NCI-H2171 treated with DMSO at 0.1 percent for 48 hours (cell line): ENCODE measurements at regions not wholly inside any gene's neighbourhood (a gene's known extent, or its start where the extent isn't known, plus 50 kb on each side); places are given as distances from the start of the nearest gene placed in this dataset.
"Not testable (repeated sequence)": the region's sequence is repeated elsewhere in the genome, so short reads cannot be mapped to it uniquely, and the experiment has no call there.

Experiments used
- DNase-seq: peaks from one replicate; lab custom pipeline; 2025; lab: John Stamatoyannopoulos, UW

DNA sequence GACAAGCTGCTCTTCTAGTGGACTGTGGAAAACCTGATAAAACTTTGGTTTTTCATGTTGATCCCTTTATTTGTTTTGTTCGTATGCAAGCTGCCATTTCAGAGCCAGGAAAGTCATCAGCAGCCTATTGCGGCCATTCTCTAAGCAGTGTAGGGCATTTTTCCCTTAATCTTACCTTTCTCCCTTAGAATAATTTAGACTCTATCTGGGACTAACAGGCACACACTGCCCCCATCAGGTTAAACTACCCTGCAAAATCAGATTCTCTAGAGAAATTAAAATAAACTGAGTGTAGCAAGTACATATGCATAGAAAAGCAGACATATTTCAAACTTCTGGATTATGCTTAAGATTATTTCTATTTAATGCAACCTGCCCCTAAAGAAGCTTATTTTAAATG is 347.5 kb downstream of the METTL4 start:
- DNase-seq: peak; percentile 40

DNA sequence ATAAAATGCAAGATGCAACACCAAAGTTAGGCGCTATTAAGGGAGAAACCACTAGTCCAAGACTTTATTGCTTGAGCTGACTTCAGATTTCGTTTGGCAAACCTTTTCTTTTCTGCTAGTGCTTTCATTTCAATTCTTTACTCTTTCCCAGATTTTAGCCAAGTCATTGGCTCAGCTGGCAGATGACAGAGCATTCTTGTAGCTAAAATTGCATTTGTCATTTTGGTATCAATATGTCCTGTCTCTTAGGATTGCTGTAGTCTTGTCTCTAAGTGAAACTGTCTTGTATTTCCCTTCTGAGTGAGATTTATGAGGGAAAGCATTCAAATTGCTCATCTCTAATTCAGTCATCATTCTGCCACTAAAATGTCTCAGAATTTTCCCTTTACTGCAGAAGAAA is 335.1 kb downstream of the METTL4 start:
- no peak for DNase-seq

DNA sequence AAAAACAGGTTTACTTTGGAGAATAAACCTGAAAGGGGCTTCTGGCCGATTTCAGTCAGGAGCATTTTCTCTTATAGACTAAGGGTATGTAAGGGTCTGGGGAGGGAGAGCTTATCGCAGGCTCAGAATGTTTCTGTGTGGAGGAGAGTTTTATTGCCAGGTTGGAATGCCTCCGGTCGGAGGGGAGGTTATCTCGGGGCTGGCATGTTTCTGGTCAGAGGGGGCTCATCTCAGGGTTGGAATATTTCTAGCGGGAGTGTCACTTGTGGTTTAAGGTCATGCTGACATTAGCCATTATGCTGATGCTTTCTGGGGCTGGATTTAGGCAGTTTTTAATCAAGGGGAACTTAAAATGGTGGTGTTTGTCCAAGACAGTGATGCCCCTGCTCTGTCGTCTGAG is 333.6 kb downstream of the METTL4 start:
- no peak for DNase-seq

DNA sequence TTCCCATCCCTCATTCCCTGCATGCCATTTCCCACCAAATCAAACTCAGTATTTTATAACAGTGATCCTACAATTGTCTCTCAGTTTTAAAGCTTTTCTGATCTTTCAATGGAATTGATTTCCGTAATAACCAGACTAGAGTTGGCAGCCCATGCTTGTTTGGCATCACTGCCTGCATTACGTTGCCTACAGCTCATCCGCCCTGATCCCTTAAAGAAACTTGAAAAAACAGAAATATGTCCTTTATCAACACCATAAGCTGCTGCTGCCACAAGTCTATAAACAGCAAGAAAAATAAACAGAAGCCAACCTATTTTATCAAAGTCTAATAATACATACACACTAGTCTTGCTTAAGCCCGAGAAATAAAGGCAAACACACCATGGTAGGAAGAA is 331.0 kb downstream of the METTL4 start:
- no peak for DNase-seq

DNA sequence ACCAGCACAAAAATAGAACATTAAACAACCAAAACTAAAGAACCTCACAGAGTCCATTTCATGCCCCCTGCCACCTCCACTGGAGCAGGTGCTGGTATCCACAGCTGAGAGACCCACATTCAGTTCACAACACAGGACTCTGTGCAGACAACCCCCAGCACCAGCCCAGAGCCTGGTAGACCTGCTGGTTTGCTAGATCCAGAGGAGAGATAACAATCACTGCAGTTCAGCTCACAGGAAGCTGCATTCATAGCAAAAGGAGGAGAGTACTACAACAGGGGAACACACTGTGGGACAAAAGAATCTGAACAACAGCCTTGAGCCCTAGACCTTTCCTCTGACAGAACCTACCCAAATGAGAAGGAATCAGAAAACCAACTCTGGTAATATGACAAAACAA is 326.7 kb downstream of the METTL4 start:
- DNase-seq: no peak

DNA sequence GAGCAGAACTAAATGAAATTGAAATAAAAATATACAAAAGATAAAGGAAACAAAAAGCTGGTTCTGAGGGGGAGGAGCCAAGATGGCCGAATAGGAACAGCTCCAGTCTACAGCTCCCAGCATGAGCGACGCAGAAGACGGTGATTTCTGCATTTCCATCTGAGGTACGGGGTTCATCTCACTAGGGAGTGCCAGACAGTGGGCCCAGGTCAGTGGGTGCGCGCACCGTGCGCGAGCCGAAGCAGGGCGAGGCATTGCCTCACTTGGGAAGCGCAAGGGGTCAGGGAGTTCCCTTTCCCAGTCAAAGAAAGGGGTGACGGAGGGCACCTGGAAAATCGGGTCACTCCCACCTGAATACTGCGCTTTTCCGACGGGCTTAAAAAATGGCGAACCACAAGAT is 324.2 kb downstream of the METTL4 start:
- not testable (repeated sequence) for DNase-seq

DNA sequence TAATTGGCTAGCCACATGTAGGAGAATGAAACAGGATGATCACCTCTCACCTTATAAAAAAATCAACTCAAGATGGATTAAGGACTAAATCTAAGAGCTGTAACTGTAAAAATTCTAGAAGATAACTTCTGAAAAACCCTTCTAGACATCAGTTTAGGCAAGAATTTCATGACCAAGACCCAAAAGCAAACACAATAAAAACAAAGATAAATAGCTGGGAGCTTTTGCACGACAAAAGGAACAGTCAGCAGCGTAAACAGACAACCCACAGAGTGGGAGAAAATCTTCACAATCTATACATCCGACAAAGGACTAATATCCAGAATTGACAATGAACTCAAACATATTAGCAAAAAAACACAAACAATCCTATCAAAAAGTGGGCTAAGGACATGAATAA is 316.3 kb downstream of the METTL4 start:
- DNase-seq: no peak

DNA sequence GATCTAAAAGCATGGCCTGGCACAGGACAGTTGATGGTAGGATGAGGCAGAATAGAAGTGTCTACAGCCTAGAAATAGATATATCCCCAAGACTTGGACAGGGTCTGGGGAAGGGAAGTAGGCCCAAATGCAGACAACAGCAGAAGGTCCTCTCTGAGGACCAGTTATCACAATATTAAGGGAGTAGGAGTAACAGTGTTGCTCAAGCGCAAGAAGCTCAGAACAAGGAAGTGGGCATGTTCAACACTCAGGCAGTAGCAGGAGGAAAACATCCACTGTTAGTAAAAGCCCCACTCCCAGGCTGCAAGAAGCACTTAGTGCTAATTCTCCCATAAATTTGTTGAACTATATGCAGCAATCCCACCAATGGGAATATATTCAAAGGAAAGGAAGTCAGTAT is 314.7 kb downstream of the METTL4 start:
- DNase-seq: no peak

DNA sequence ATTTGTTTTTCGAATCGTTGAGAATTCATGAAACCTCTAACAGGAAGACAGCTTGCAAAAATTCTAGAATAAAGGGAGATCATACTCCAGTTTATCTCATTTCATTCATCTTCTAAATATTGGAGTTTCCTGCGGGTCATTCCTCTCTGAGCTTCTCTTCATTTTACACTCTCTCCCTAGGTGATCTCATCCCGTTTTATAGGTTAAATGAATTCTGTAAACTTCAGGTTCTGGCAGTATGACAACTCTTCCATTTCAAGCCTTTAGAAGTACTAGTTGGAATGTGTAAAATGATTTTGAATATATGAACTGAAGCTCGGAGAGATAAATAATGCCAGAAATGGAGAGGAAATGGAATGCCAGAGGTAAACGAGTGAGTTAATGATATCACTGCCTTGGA is 312.4 kb downstream of the METTL4 start:
- DNase-seq: no peak

DNA sequence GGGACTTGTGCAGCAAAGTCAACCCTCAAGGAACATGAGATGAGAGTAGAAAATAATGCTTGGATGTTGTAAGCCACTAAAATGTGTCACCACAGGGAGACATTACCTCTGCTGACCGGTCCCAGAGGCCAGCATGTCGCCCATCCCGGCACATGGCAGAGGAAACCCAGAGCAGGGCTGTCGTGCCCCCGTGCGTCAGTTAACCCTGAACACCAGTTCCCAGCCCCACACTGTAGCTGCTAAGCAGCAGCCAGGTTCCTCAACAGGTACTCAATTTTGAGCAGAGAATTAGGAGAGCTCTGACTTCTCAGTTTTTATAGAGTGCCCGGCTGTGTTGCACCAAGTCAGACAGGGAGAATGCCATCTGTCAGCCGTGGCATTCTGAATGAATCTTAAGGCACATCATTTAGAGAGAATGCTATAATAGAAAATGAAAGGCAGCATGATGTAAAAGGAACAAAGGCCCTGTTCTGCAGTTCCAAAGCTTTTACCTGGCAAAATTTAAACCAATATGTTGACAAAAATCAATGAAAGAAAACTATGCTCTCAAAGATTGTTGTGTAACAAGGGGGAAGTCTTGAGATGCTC is 307.9 kb downstream of the METTL4 start:
- DNase-seq: no peak

DNA sequence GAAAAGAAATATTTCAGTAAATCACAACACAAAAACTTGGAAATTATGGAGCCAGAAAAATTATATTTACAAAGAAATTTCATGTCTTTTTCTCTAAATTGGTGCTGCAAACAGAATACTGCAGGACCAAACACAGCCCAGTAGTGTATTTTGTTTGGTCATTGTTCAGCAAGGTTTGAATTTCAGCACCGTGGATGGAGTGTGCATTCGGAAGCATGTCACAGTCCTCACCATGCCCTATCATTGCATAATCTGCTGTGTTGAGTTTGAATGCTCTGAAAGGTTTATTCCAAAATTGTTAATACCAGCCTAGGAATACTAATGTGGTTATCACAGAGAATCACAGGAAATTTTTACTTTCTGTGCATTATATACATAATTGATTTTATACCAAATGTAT is 296.7 kb downstream of the METTL4 start:
- no peak for DNase-seq

DNA sequence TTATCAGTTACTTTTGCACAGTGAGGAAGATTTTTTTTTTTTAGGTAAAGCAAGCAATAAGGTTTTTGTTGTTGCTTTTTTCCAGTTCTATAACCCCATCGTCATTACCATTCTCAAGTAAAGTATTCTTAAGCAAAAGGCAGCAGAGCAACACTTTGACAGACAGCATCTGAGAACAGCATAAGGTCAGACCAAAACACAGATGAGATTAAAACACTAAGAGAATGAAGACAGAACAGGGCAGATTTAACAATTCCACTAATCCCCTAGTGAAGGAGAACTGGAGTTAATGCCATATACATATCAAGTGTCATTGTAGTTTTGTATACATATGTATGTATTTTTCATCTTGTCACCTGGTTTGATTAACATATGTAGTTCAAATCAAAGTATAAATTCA is 290.2 kb downstream of the METTL4 start:
- no peak for DNase-seq

DNA sequence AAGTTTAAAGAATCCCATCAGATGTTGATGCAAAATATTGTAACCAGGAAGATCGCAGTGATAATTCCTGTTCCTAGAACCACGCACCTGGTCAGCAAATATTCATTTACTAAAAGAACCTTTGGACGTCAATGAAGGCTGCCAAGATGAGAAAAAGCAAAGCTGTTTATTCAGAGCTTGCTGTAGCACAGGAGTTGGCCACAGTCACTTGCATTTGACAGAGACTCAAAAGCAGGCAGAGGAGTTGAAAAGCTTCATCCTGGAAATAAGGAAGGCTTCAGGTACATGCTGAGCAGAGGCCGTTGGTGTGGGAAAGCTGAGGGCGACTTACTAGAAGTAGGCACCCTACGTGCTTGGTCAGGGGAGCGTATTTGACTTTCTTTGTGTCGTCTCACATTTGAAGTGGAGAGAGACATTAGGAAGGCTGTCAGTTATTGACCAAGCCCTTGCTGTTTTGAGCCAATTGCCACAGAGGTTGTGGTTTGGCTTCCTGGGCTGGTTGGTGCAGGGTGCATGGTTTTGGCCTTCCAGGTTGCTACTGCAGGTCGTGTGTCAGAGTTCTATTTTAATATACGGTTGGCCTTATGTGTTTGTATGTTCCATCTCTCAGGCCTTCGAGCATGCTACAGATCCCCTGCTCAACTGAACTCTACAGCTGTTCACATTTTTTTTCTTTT is 289.6 kb downstream of the METTL4 start:
- no peak for DNase-seq

DNA sequence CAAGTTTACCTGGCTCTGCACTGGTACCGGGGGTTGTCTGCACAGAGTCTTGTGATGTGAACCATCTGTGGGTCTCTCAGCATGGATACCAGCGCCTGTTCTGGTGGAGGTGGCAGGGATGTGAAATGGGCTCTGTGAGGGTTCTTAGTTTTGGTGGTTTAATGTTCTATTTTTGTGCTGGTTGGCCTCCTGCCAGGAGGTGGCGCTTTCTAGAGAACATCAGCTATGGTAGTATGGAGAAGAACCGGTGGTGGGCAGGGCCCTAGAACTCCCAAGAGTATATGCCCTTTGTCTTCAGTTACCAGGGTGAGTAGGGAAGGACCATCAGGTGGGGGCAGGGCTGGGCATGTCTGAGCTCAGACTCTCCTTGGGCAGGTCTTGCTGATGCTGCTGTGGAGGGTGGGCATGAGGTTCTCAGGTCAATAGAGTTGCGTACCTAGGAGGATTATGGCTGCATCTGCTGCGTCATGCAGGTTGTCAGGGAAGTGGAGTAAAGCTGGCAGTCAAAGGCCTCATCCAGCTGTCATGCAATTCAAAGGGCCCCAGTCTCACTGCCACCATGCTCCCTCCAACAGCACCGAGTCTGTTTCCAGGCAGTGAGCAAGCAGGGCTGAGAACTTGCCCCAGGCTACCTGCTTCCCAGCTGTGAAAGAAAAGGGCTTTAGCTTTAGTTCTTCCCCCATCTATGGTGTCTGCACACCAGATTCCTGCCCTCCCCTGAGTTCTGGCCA is 278.0 kb downstream of the METTL4 start:
- peak; percentile 44 for DNase-seq

DNA sequence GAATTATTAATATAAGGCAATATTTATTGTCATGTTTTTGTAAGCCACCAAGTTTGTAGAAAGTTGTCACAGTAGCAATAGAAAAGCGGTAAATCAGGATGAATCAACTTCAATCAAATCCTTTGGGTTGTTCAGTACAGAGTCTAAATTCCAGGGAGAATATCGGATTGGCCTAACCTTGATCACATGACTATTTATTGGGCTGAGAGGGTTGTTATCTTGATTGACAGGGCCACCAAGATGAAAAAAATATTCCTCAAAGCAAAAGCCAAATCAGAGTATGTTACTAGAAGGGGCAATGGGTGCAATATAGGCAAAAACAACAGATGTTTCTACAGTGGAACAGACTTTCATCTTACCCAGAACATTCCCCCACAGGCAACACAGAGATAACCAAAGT is 270.0 kb downstream of the METTL4 start:
- DNase-seq: no peak

DNA sequence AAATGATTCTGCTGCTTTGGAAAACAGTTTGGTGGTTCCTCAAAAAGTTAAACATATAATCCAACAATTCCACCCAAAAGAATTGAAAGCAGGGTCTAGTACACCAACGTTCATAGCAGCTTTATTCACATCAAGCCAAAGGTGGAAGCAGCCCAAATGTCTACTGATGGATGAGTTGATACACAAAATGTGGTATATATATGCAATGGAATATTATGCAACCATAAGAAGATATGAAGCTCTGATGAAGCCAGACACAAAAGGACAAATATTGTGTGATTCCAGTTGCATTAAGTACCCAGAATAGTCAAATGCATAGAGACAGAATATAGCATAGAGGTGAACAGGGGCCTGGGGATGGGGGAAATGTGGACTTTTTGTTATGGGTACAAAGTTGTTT is 269.3 kb downstream of the METTL4 start:
- DNase-seq: no peak

DNA sequence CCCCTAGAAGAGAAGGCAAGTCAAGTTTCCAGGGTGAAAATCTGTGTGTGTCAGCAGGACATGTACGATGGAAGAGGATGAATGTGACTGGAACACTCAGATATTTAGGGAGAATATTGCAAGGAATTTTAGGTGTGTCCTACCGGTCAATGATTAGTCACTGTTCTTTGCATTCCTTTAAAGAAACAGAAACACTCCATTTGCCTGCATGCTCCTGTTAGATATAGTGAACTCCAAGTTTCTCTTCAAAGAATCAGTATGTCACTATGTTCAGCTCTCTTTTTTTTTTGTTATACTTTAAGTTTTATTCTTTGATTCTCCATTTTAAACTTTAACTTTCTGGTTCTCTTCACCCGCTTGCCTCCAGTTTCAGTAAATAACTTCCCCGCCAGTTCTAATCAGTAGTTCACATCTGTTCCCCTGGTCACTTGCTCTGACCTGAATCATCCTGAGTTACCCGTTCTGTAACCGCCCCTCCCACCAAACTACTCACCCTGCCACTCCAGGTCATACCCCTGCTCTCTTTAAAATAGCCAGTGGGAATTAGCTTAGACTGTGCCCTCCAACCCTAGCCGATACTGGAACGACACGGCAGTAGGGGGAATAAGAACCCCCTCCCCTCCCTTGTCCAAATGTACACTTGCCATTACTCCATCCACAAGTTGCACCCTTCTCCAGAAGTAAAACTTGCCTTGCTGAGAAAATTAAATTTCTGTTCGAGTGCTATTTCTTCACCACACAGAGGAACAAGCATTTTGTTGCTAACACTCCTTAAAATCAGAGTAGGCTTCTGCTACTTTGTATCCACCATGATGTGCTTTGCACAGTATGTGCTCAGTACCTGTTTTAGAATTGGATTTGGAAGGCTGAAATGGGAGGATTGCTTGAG is 268.4 kb downstream of the METTL4 start:
- DNase-seq: no peak

DNA sequence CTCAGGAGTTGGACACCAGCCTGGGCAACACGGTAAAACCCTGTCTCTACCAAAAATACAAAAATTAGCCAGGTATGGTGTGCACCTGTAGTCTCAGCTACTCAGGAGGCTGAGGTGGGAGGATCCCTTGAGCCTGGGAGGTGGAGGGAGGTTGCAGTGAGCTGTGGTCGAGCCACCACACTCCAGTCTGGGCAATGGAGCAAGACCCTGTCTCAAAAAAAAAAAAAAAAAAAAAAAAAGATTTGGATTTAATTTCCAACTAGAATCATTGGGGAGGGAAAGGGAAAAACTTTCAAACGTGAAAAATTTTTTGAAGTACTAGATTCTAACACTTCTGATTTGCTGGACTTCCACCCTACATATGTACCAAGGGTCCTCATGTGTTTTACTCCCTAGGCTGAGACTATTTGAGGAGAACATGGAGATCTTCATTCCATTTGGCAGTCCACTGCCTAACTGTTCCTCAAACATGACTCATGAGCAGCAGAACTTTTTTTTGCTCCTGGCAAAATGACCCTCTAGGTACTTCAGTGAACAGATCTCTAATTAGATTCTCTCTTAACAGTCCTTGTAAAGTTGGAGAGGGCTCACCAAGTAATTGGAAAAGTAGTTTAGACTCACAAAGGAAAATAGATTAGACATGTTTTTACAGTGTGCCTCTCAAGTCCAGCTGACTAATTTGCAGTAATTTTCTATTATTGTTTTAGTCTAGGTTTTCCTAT is 267.6 kb downstream of the METTL4 start:
- no peak for DNase-seq

DNA sequence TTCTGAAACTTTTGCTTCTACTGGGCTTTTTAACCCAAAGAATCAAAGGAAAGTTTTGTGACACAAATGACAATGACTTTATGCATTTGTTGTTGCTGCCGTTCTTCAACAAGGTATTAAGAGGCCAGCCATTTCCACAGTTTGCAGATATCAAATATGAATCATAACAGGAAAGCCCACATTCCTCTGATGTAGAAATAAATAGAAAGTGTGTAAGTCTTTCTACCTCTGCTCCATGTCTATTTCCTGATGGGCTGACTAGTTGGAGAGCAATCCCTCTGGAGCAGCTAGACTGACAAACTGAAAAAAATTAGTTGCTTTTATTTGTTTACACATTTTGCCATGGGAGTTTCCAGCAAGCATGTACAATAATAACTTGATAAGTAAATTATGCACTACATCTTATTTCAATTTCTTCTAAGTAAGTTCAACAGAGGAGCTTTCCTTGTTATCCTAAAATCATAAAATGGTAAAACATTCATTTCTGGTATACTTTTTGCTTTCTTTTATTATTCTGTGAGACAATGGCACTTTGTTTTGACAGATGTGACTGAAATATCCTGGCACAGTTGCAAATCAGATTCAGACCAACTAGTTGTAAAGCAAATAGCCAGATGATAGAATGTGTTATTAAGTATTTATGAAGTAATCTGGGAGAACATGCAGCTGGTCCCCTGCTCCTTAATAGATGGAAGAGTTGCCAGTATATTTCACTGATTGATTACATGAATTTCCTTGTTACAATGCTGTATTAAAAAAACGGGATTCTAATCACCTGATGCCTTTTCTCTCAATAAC is 266.7 kb downstream of the METTL4 start:
- DNase-seq: peak; percentile 50

DNA sequence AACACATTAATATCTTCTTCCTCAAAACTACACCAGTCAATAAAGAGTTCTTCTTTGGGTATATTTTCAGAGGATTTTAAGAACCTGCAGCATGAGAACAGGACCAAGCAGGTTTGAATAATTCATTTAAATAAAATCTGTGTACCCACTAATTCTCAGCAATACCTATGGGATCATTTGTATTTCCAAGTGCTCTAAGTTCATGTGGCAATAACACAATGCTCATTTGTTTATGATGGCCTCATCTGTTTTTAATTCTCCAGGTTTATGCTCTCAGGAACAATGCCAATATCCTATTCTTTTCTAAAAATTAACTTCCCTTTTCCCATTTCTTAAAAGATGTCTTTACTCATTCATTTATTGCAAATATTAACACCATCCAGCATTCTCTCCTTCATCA is 264.7 kb downstream of the METTL4 start:
- no peak for DNase-seq

DNA sequence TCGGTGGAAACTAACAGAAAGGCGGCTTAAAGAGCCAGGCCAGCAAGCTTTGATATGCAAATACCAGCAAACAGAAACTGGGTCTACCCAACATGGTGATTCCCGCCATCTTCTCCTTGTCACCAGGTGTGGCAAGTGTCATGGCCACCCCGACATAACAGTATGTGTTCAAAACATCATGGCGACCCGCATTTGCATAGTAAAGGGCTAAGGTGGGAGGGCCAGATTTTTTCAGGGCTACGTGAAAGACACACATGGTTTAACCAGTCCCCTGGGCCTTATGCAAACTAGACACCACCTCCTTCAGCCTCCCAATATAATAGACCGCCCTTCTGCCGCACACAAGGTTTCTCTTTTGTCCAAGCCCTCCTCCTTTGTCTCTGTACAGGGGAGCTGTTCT is 260.4 kb downstream of the METTL4 start:
- no peak for DNase-seq
